CD4-positive, alpha-beta T cell treated with Interleukin-15 for 4 hours (primary cell): ENCODE measurements at regions not wholly inside any gene's neighbourhood (a gene's known extent, or its start where the extent isn't known, plus 50 kb on each side); places are given as distances from the start of the nearest gene placed in this dataset.
"Not testable (repeated sequence)": the region's sequence is repeated elsewhere in the genome, so short reads cannot be mapped to it uniquely, and the experiment has no call there.

Experiments
- DNase-seq: peaks from one replicate; pipeline ENCODE4 v3.0.0-alpha.2; 2020; ENCODE audit warnings: low spot score

- no peak for DNase-seq
These were observed 74.6 kb downstream of the FEM1C start for GRCh38 chr5:115469904-115470516.

- no peak for DNase-seq
These were observed 76.9 kb downstream of the FEM1C start for GRCh38 chr5:115467628-115468027.

DNA sequence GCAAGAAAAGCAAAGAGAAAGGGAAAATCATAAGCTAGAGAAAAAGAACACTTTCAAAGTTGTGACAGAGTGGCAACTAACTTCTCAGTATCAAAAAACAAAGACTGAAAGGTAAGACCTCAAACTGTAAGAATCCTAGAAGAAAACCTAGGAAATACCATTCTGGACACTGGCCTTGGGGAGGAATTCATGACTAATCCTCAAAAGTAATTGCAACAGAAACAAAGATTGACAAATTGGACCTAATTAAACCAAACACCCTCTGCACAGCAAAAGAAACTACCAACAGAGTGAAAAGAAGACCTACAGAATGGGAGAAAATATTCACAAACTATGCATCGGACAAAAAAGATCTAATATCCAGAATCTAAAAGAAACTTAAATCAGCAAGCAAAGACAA lies 79.1 kb downstream of the FEM1C start:
- DNase-seq: no peak

GRCh38 chr5:115463983-115464382 lies 80.6 kb downstream of the FEM1C start:
- DNase-seq: no peak

GRCh38 chr5:115461506-115462290 lies 82.9 kb downstream of the FEM1C start:
- no peak for DNase-seq

- no peak for DNase-seq
These were observed 83.5 kb downstream of the FEM1C start for GRCh38 chr5:115461093-115461492.

- DNase-seq: no peak
These were observed 84.1 kb downstream of the FEM1C start for GRCh38 chr5:115460472-115460871.

- DNase-seq: no peak
These were observed 84.7 kb downstream of the FEM1C start for GRCh38 chr5:115459855-115460341.

GRCh38 chr5:115458416-115458815 lies 86.2 kb downstream of the FEM1C start:
- DNase-seq: no peak

DNA sequence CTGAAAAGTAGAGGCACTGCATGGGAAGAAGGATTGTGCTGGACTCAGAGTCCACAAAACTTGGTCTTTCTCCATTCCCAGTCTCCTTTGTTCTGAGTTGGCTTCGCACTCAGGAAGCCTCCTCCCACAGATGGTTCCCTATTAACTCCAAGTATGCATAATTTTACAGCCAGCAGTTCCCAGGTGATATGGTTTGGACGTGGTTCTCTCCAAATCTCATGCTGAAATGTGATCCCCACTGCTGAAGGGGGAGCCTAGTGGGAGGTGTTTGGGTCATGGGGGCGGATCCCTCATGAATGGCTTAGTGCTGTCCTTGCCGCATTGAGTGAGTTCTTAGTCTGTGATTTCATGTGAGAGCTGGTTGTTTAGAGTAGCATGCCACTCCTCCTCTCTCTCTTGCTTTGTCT lies 86.6 kb downstream of the FEM1C start:
- DNase-seq: no peak

DNA sequence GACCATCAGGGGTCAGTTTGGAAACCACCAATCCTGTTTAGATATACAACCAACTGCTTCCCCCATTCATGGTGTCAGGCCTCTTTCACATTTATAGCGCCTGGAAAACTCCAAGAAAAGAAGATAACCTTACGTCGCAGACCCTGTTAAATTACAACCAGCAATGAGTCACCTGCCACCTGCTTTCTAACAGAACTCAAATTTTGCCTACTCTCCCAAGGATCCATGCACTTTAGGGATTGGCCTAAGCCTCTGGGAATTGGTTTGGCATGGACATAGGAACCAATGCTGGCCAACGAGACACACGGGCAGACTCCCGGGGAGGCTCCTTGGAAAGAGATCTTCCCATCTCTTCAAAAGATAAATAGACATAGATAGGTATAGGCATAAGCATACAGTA lies 87.0 kb downstream of the FEM1C start:
- no peak for DNase-seq

DNA sequence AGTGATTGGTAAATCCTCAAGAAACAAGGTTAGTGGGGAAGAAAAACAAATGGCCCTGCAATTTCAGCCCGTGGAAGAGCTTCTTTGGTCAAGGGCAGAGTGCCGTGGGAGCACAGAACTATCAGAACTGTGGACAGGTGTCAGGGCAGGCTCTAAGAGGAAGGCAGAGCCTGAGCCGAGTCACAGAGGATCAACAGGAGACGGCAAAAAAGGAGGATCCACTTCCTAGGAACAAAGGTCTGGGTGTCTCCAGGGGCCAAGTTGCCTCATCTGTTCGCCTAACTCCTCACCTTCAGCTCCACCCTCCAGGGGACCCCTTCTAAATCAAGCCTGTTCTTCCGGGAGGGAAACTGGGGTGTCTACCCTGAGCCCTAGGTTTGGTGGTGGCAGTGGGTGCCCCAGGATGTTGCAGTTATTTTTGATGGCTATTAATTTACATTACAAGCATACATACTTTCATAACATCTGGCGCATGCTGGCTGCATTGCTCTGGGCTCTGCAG lies 88.0 kb downstream of the FEM1C start:
- DNase-seq: no peak

DNA sequence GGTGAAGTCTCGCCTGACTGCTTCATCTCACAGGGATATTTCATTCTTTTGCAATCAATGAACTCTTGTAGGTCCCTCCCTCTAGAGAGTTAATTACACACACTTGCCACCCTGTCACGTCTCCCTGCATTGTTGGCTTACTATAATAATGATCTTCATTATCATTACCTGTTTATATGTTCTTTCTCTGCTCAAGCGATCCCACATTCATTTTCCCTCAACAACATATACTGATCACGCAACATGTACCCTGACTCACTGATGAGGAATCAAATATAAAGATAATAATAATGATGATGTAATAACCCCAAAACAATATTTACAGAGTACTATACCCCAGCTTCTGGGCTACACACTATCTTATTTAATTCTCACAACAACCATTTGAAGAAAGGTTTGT lies 88.5 kb downstream of the FEM1C start:
- DNase-seq: no peak

GRCh38 chr5:115455301-115455707 lies 89.3 kb downstream of the FEM1C start:
- no peak for DNase-seq

DNA sequence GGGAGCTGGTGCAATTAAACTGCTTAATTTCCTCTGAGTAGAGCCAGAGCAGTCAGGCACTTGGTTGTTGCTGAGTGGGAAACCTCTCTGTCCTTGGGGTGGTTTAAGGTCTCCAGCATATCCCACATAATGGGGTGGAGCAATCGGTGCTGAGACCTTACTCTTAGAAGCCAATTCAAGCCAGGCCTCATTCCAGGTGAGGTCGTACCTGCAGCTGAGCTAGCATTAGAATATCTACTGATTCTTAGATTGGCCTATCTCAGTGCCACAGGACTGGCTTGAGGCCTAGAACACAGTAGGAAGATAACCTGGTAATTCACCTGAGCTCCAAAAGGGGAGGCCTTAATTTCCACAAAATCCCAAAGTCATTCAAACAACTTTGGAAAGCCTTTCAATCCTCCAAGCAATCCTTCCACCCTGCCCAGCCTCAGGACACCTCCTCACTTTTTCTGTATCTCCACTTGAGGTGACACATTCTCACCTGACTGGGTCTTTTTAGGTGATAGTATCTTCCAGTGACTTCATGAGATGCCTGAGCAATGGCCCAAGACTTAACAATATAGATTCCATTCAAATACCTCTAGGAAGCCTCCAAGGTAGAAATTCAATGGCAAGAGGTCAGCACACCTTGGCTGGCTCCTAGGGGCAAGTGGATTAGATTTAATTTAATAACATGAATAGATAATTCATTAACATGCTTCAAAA lies 91.0 kb downstream of the FEM1C start:
- no peak for DNase-seq

DNA sequence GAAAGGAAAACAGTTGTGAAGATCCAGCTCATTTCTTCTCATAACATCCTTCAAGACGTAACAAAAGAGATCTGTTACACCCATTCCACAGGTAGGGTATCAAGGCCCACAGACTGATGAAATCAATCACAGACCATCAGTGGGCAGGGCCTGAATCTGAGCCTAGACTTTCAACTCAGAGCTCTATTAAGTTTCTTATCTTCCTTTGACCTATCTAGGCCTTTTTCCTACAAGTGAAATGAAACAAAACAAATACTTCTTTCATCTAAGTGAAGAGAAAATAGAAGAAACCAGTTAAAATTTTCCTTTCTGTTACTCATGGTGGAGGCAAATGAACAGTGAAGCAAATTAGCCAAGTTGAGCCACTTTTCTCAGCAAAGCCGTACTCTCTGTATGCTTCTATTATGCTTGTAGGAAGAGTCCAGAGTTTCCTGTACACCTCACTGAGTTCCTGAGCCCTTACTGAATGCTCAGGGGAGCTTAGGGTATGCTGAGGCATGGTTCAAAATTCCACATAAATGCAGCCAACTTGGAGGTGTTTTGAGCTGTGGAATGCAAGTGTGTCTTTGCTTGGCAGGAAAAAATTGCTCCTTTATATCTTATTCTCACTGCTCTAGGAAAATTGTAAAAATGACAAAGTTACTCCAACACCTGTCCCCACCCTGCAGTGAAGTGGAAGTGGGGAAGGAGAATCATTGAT lies 91.9 kb downstream of the FEM1C start:
- no peak for DNase-seq

DNA sequence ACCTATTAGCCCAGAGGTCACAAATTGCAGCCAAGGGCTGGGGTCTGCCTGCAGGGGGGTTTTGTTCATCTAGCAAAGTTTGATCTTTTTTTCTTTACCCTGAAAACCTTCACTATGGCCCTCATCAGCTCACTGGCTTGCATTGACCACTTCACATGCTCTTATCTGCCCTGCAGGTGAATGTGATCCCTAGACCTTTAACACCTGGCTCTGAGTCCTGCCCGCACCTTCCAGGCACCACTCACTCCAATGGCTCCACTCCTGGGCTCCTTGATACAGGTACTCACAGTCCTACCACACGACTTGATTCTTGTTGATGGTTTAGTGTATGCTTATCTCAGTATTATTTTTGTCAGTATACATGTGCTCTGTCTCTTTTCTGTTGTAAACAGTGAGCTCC lies 92.5 kb downstream of the FEM1C start:
- DNase-seq: no peak

DNA sequence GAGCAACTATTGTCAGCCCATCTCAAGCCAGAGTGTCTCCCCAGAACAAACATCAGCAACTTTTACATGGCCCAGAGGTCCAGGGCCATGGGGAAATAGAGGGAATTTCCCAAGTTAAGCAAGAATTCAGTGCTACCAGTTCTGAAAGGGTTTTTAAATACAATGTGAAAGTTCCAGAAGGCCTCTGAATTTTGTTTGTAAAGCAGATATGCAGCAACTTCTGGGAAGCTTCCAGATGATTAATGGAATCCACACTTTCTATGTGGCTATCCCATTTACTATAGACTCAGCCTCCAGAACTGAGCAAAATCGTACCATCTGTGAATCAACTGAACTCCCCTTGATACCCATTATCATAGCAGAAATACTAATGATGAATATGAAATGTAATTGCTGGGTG lies 93.8 kb downstream of the FEM1C start:
- DNase-seq: no peak

DNA sequence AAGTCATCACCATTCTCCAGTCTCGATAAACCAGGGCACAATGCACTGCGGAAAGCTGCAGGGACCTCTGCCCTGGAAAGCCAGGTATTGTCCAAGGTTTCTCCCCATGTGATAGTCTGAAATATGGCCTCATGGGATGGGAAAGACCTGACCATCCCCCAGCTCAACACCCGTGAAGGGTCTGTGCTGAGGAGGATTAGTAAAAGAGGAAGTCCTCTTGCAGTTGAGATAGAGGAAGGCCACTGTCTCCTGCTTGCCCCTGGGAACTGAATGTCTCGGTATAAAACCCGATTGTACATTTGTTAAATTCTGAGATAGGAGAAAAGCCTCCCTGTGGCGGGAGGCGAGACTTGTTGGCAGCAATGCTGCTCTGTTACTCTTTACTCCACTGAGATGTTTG lies 95.9 kb downstream of the FEM1C start:
- not testable (repeated sequence) for DNase-seq

DNA sequence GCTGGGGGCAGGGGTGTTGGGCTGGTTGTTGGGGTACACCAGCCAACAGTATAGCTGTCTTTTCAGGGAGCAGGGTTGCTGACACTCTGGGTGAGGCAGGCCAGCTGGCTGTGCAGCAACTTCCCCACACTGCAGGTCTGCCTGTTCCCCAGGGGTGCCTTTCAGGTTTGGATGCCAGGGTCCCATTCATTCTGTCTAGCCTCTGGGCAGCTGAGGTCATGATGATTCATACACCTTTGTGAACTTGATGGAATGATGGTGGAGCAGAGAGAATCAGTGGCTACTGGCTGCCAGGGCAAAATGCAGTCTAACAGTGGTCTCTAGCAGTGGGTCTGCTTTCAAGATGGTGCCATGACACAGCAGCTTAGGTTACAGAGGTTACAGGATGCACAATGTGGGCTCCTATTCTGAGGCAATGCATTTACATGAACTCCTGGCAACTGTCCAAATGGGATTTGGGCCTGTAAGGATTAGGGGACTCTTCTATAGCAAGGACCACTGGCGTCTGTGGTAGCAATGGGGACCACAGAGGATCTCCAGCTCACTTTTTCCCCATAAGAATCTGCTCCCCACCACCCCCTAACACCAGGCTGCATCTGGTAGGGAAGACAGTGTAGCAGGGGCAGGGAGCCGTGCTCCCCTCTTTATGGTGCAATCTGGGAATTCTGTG lies 103.7 kb downstream of the FEM1C start:
- no peak for DNase-seq

GRCh38 chr5:115439639-115440038 lies 104.9 kb downstream of the FEM1C start:
- DNase-seq: no peak

GRCh38 chr5:115439042-115439441 lies 105.5 kb downstream of the FEM1C start:
- no peak for DNase-seq
